ENCODE measurements at regions not wholly inside any gene's neighbourhood (a gene's known extent, or its start where the extent isn't known, plus 50 kb on each side); places are given as distances from the start of the nearest gene placed in this dataset.
"Not testable (repeated sequence)": the region's sequence is repeated elsewhere in the genome, so short reads cannot be mapped to it uniquely, and the experiment has no call there.

- H3K4me1 Mint-ChIP-seq, result no peaks in the 10 kb centered on the region
- CTCF ChIA-PET, result interaction anchor here (1.4 kb wide), 1 partner anchor 12 kb away, joined by 3 read pairs; no protein-coding TSS in a partner anchor
- H3K27me3 Mint-ChIP-seq, result peaks cover 45% of the 10 kb centered on the region
- no peak overlapping the region for H3K4me3 Mint-ChIP-seq
- H3K9me3 Mint-ChIP-seq (ENCODE audit: low read depth), result no peaks in the 10 kb centered on the region
- no peak overlapping the region for H3K27ac Mint-ChIP-seq
- no peak for ATAC-seq
- H3K36me3 Mint-ChIP-seq, result no peaks in the 10 kb centered on the region
- DNase-seq, result no peak
These were observed 178.6 kb upstream of the CCDC54 start for GRCh38 chr3:107198581-107199181.

DNA sequence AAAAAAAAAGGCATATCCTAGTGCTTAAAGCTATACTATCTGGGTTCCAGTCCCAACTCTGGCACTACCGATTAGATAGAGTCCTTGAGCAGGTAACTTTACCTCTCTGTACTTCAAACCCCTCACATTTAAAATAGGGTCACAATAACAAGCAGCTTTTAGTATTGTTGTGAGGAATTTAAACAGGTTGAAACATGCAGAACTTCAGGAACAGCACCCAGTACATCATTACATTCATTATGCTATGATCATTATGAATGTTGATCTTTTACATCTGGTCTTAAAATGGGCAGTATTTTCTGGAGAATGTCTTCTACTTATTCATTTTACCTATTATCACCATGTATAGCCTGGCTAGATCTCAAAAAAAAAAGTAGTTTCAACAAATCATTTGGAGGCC is 176.1 kb upstream of the CCDC54 start:
- ATAC-seq (no peak), DNase-seq (no peak)
- H3K4me1 Mint-ChIP-seq, result no peaks in the 10 kb centered on the region
- no peaks in the 10 kb centered on the region for H3K9me3 Mint-ChIP-seq (ENCODE audit: low read depth)
- H3K4me3 Mint-ChIP-seq, result no peak overlapping the region
- CTCF ChIA-PET, result interaction anchor here (0.6 kb wide), 1 partner anchor 123 kb away, joined by 3 read pairs; no protein-coding TSS in a partner anchor
- no peaks in the 10 kb centered on the region for H3K36me3 Mint-ChIP-seq
- peaks cover 36% of the 10 kb centered on the region for H3K27me3 Mint-ChIP-seq
- no peak overlapping the region for H3K27ac Mint-ChIP-seq

GRCh38 chr3:107202885-107203284 is 174.4 kb upstream of the CCDC54 start:
- H3K27me3 Mint-ChIP-seq, result peaks cover 32% of the 10 kb centered on the region
- not testable (repeated sequence) for H3K9me3 Mint-ChIP-seq (ENCODE audit: low read depth); H3K4me3 Mint-ChIP-seq; ATAC-seq; H3K36me3 Mint-ChIP-seq; H3K4me1 Mint-ChIP-seq; DNase-seq; H3K27ac Mint-ChIP-seq
- CTCF ChIA-PET, result interaction anchor here (0.6 to 1.1 kb wide), 2 partner anchors 33 to 260 kb away, joined by 3 to 4 read pairs; no protein-coding TSS in a partner anchor

GRCh38 chr3:107204121-107204520 is 173.1 kb upstream of the CCDC54 start:
- Mint-ChIP-seq H3K9me3 (ENCODE audit: low read depth) (no peaks in the 10 kb centered on the region), H3K27ac (no peak overlapping the region), H3K36me3 (no peaks in the 10 kb centered on the region), H3K27me3 (peaks cover 37% of the 10 kb centered on the region), H3K4me1 (no peaks in the 10 kb centered on the region), H3K4me3 (no peak overlapping the region)
- CTCF ChIA-PET, result no interaction called here
- DNase-seq (no peak), ATAC-seq (no peak)

DNA sequence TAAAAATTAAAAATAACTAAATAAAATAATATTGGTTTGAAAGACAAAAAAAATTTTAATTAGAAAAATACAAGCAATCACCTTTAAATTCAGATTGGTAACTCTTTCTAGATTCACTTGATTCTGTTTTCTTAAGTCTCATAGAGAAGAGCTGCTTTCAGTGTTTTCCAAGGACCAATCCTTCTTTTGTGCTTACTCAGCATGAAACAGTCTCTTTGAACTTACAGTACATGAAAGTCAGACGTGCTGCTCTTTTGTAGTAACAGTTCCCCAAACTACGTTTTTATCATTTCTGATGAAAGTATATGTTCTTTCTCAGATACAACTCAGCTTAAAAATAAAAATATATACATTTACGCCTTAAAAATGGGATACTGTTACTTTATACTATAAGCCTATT is 171.9 kb upstream of the CCDC54 start:
- H3K4me3 Mint-ChIP-seq, result no peak overlapping the region
- peaks cover 48% of the 10 kb centered on the region for H3K27me3 Mint-ChIP-seq
- DNase-seq (no peak), ATAC-seq (no peak)
- H3K27ac Mint-ChIP-seq, result no peak overlapping the region
- no peaks in the 10 kb centered on the region for H3K36me3 Mint-ChIP-seq
- CTCF ChIA-PET, result interaction anchor here (1.3 kb wide), 1 partner anchor 8 kb away, joined by 3 read pairs; no protein-coding TSS in a partner anchor
- H3K4me1 Mint-ChIP-seq, result peaks cover 5% of the 10 kb centered on the region
- H3K9me3 Mint-ChIP-seq (ENCODE audit: low read depth), result no peaks in the 10 kb centered on the region

DNA sequence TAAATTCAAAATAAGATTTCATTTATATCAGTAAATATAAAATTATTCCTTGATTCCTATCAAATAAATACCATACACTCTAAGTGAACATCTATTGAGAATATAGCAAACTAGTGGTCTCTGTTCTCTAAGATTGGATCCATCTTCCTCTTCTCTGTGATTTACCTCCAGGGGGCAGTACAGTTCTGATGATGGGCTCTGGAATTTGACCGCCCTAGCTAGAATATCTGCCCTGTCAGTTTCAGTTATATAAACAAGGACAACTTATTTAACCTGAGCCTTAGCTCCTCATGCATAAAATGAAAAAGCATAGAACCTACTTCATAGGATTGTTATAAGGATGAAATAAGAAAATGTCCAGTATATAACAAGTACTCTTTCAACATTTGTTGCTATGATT is 171.1 kb upstream of the CCDC54 start:
- Mint-ChIP-seq H3K9me3 (ENCODE audit: low read depth) (no peaks in the 10 kb centered on the region), H3K27me3 (peaks cover 46% of the 10 kb centered on the region), H3K36me3 (no peaks in the 10 kb centered on the region), H3K27ac (no peak overlapping the region), H3K4me1 (peaks cover 5% of the 10 kb centered on the region), H3K4me3 (no peak overlapping the region)
- CTCF ChIA-PET, result interaction anchor here (1.3 kb wide), 1 partner anchor 9 kb away, joined by 3 read pairs; no protein-coding TSS in a partner anchor
- DNase-seq, result no peak
- no peak for ATAC-seq

- Mint-ChIP-seq H3K36me3 (no peaks in the 10 kb centered on the region), H3K27me3 (peaks cover 46% of the 10 kb centered on the region), H3K4me1 (peaks cover 8% of the 10 kb centered on the region), H3K4me3 (no peak overlapping the region), H3K27ac (no peak overlapping the region), H3K9me3 (ENCODE audit: low read depth) (no peaks in the 10 kb centered on the region)
- ATAC-seq, result no peak
- no peak for DNase-seq
- CTCF ChIA-PET, result no interaction called here
These were observed 170.3 kb upstream of the CCDC54 start for GRCh38 chr3:107206945-107207344.

DNA sequence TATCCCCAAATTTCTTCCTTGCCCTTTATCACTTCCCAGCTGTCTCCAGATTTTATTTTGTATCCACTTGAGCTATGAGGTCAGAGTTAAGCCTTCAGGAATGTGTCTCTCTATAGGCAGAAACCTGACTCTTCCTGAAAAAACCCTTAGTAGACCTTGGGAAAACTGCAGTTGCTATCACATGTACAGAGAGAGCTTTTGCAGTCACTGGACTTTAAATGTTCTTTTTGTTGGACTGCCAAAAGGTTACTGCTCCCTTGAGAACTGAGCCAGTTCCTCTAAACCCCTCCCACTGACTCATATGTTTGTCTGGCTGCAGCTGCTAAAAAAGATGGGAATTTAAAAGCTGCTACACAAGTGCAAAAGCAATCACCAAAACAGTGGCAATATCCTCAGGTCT is 169.1 kb upstream of the CCDC54 start:
- CTCF ChIA-PET, result no interaction called here
- no peak overlapping the region for H3K4me3 Mint-ChIP-seq
- peaks cover 17% of the 10 kb centered on the region for H3K4me1 Mint-ChIP-seq
- H3K27me3 Mint-ChIP-seq, result peaks cover 43% of the 10 kb centered on the region
- no peaks in the 10 kb centered on the region for H3K9me3 Mint-ChIP-seq (ENCODE audit: low read depth)
- no peaks in the 10 kb centered on the region for H3K36me3 Mint-ChIP-seq
- ATAC-seq, result no peak
- no peak overlapping the region for H3K27ac Mint-ChIP-seq
- DNase-seq, result no peak

GRCh38 chr3:107208796-107209195 is 168.4 kb upstream of the CCDC54 start:
- no peak overlapping the region for H3K27ac Mint-ChIP-seq
- H3K4me3 Mint-ChIP-seq, result no peak overlapping the region
- peaks cover 22% of the 10 kb centered on the region for H3K4me1 Mint-ChIP-seq
- H3K27me3 Mint-ChIP-seq, result peaks cover 37% of the 10 kb centered on the region
- no peaks in the 10 kb centered on the region for H3K36me3 Mint-ChIP-seq
- ATAC-seq (no peak), DNase-seq (no peak)
- CTCF ChIA-PET, result no interaction called here
- no peaks in the 10 kb centered on the region for H3K9me3 Mint-ChIP-seq (ENCODE audit: low read depth)

- ATAC-seq, result no peak
- DNase-seq, result no peak
- Mint-ChIP-seq H3K4me3 (no peak overlapping the region), H3K27ac (no peak overlapping the region), H3K9me3 (ENCODE audit: low read depth) (no peaks in the 10 kb centered on the region), H3K4me1 (peaks cover 24% of the 10 kb centered on the region), H3K27me3 (peaks cover 37% of the 10 kb centered on the region), H3K36me3 (peaks cover 3% of the 10 kb centered on the region)
- CTCF ChIA-PET, result interaction anchor here (1.1 kb wide), 1 partner anchor 11 kb away, joined by 3 read pairs; no protein-coding TSS in a partner anchor
These were observed 167.8 kb upstream of the CCDC54 start for GRCh38 chr3:107209302-107209990.

GRCh38 chr3:107211608-107212007 is 165.6 kb upstream of the CCDC54 start:
- Mint-ChIP-seq H3K27me3 (peaks cover 57% of the 10 kb centered on the region), H3K4me1 (peaks cover 24% of the 10 kb centered on the region), H3K27ac (no peak overlapping the region), H3K36me3 (peaks cover 3% of the 10 kb centered on the region), H3K4me3 (no peak overlapping the region), H3K9me3 (ENCODE audit: low read depth) (no peaks in the 10 kb centered on the region)
- ATAC-seq, result no peak
- CTCF ChIA-PET, result no interaction called here
- no peak for DNase-seq

DNA sequence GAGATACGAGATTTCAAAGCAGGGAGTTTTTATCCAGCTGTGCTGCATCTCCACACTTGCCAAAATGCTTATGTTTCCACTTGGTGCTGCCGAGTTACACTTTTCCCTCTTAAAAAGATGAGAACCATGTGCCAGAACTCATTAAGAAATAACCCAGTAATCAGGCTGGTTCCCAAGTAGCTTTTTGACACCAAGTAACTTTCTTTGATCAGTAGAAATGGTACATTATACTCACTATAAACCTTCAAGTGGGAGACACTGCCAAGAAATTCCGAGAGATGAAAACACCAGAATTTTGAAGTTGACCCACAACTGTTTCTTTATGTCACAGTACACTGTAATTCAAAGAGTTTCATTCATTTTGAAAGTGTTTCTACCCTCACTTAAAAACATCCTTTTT is 164.6 kb upstream of the CCDC54 start:
- Mint-ChIP-seq H3K27me3 (peaks cover 63% of the 10 kb centered on the region), H3K4me3 (no peak overlapping the region), H3K9me3 (ENCODE audit: low read depth) (no peaks in the 10 kb centered on the region), H3K4me1 (peaks cover 24% of the 10 kb centered on the region), H3K27ac (no peak overlapping the region), H3K36me3 (peaks cover 3% of the 10 kb centered on the region)
- ATAC-seq (peak; percentile 51), DNase-seq (no peak)
- CTCF ChIA-PET, result no interaction called here

DNA sequence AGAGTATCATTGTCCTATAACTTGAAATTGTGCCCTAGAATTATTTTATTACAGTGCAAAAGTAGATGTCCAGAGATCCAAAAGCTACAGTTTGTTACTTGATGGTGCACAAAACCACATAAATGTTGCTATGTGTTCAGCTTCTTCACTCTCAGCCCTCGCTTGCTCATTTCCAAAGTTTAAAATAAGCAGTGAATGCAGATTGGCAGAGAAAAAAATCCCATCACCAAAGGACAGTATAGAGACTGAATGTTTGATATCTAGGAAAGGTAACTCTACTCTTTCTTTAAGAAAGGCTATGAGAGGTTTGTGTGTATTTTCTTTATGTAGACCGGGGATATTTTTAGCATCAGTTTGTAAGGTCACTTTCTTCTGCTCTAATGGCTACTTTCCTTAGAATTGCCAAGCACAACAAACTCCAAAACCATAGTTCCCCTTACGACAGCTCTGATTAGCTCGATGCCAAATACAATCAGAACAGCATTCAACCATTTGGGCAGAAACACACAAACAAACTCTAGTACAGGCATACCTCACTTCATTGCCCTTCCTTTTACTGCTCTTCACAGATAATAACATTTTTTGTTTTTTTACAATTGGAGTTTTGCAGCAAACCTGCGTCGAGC is 164.1 kb upstream of the CCDC54 start:
- Mint-ChIP-seq H3K36me3 (peaks cover 3% of the 10 kb centered on the region), H3K27ac (no peak overlapping the region), H3K9me3 (ENCODE audit: low read depth) (no peaks in the 10 kb centered on the region), H3K27me3 (peaks cover 58% of the 10 kb centered on the region), H3K4me3 (no peak overlapping the region), H3K4me1 (peaks cover 24% of the 10 kb centered on the region)
- CTCF ChIA-PET, result interaction anchor here (1.5 kb wide), 1 partner anchor 218 kb away, joined by 4 read pairs; no protein-coding TSS in a partner anchor
- ATAC-seq, result no peak
- DNase-seq, result no peak

GRCh38 chr3:107216229-107216628 is 161.0 kb upstream of the CCDC54 start:
- no peak overlapping the region for H3K27ac Mint-ChIP-seq
- peaks cover 43% of the 10 kb centered on the region for H3K27me3 Mint-ChIP-seq
- H3K9me3 Mint-ChIP-seq (ENCODE audit: low read depth), result no peaks in the 10 kb centered on the region
- no peak overlapping the region for H3K4me3 Mint-ChIP-seq
- H3K36me3 Mint-ChIP-seq, result peaks cover 3% of the 10 kb centered on the region
- ATAC-seq, result no peak
- DNase-seq, result no peak
- peaks cover 19% of the 10 kb centered on the region for H3K4me1 Mint-ChIP-seq
- CTCF ChIA-PET, result no interaction called here

Data from activated CD8-positive, alpha-beta memory T cell treated with anti-CD3 and anti-CD28 coated beads, Interleukin-2, amount 10 ng/mL, durations not matched to agents 7 days and 5 days (primary cell).